HT-29 (cell line): ENCODE measurements at regions not wholly inside any gene's neighbourhood (a gene's known extent, or its start where the extent isn't known, plus 50 kb on each side); places are given as distances from the start of the nearest gene placed in this dataset.
A peak's percentile ranks its signal among the peaks of the same experiment; 100 is the strongest.
"Not testable (repeated sequence)": the region's sequence is repeated elsewhere in the genome, so short reads cannot be mapped to it uniquely, and the experiment has no call there.

Experiments
- DNase-seq: peaks from one replicate; pipeline ENCODE4 v3.0.0-alpha.2; 2015; ENCODE audit warnings: low spot score

DNA sequence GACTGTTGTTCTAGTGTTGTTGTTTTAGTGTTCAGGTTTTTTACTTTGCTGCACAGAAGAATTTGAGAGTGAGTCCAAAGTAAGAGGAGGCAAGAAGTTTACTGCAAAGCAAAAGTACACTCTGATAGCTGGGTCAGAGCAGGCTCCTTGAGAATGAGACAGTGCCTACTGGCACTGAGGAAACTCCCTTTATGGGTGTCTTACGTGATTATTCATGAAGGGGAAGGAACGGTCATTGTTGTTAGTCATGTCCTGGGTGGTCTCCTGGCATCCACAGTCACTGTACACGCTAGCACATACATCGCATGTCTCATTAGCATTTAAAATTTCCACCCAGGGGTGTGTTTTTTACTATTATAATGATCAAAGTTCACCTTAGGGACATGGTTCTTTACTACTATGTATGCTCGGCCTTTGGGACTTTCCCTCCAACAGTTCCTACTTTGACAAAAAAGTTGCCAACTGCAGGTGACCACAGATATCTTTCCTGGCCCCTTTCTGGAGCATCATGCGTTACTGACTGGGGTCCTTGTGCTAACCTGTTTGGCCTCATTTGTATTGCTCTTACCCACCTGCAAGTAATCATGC, 688.9 kb upstream of the AMOT start:
- no peak for DNase-seq

- no peak for DNase-seq
Observed at GRCh38 chrX:113522814-113523213, 682.2 kb upstream of the AMOT start.

GRCh38 chrX:113514906-113515305, 674.3 kb upstream of the AMOT start:
- DNase-seq = no peak

- no peak for DNase-seq
Observed at GRCh38 chrX:113512700-113513395, 672.2 kb upstream of the AMOT start.

- no peak for DNase-seq
Observed at GRCh38 chrX:113510586-113510985, 670.0 kb upstream of the AMOT start.

DNA sequence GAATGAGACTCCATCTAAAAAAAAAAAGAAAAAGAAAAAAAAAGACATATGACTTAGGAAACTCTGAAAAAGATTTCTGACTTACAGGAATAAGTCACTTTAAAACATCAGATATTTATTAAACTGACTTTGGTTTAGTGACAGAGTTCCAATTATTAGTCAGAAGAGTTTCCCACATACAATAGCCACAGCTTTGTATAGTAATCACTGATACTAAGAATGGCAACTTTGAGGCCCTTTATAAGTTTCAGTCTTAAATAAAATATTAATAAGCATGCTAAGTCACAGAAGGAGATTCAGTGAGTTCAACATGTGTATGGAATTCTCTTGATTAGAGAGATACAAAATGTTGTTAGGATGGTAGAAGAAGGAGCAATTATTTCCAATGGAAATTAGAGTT, 652.3 kb upstream of the AMOT start:
- no peak for DNase-seq

- no peak for DNase-seq
Observed at GRCh38 chrX:113473418-113473817, 632.8 kb upstream of the AMOT start.

- not testable (repeated sequence) for DNase-seq
Observed at GRCh38 chrX:113473015-113473414, 632.4 kb upstream of the AMOT start.

- no peak for DNase-seq
Observed at GRCh38 chrX:113470166-113470565, 629.5 kb upstream of the AMOT start.

GRCh38 chrX:113457719-113458118, 617.1 kb upstream of the AMOT start:
- DNase-seq = no peak

- DNase-seq = no peak
Observed at GRCh38 chrX:113455582-113455981, 615.0 kb upstream of the AMOT start.

DNA sequence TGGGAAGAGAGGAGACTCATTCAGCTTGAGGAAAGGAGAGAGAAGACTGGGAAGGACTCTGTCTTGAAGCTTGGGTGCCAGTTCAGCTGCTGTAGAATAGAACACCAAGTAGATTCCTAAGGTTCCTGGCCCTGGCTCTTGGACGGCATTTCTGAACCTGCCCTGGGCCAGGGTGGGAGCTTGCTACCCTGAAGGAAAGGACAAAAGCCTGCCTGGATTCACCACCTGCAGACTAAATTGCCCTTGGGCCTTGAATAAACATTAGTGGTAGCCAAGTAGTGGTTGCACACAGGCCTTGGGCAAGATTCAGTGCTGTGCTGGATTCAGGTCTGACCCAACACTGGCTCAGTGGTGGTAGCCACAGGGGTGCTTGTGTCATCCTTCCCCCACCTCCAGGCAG, 588.4 kb upstream of the AMOT start:
- DNase-seq = no peak

DNA sequence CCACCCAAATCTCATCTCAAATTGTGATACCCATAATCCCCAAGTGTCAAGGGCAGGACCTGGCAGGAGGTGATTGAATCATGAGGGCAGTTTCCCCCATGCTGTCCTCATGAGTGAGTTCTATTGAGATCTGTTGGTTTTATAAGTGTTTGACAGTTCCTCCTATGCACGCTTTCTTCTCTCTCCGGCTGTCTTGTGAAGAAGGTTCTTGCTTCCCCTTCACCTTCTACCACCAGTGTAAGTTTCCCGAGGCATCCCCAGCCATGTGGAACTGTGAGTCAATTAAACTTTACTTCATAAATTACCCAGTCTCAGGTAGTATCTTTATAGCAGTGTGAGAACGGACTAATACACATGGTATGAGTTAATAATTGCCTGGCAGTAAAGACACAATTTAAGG, 581.7 kb upstream of the AMOT start:
- DNase-seq = no peak

DNA sequence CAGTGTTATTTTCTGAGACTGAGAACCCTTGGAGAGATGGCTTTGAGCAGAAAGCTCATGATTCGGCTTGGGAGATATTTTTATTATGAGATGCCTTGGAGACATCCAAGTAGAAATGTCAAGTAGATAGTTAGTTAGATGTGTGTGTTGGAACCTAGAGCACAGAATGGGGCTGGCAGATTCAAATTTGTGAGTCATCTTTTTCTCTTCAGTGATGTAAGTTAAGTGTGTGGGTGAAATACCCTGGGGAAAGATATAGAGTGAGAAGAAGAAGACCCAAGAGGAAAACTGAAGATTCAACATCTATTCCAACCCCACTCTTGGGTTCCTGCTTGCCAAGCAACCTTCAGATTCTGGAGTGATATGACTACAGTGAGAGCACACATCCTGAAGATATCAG, 580.8 kb upstream of the AMOT start:
- DNase-seq = no peak

DNA sequence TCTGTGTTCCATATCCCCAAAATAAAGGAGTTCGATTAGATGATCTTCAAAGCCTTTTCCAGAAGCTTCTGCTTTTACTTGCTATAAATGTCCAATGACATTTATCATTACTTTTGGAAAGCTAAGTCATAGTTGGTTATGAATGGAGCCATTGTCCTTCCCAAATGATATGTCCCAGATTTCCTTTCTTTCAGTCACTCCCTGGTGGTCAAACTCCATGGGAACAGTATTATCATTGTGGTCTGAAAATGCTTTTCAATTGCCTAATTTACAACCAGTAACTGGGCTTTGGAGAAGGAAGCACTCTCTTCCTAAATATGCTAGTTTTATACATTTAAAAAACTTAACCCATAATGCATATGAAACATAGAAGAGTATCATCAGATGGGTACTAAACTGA, 571.5 kb upstream of the AMOT start:
- DNase-seq = no peak

DNA sequence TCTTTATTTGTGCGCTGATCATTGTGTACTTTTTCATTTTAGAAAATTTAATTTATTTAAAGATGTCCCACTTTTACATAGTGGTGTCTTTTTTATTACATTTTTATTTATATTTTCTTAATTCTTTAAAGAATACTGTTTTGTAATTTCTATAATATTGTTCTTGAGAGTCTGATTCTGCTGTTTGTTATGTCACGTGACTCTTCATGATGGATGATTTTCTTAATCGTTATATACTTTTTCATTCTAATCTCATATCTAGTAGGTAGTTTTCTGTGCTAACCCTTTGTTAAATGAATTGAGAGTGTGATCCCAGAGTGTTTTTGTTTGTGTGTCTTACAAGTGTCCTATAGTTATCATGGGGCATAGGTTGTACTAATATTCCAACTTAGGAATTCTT, 568.2 kb upstream of the AMOT start:
- no peak for DNase-seq

GRCh38 chrX:113400193-113400704, 559.6 kb upstream of the AMOT start:
- DNase-seq = peak; percentile 65

DNA sequence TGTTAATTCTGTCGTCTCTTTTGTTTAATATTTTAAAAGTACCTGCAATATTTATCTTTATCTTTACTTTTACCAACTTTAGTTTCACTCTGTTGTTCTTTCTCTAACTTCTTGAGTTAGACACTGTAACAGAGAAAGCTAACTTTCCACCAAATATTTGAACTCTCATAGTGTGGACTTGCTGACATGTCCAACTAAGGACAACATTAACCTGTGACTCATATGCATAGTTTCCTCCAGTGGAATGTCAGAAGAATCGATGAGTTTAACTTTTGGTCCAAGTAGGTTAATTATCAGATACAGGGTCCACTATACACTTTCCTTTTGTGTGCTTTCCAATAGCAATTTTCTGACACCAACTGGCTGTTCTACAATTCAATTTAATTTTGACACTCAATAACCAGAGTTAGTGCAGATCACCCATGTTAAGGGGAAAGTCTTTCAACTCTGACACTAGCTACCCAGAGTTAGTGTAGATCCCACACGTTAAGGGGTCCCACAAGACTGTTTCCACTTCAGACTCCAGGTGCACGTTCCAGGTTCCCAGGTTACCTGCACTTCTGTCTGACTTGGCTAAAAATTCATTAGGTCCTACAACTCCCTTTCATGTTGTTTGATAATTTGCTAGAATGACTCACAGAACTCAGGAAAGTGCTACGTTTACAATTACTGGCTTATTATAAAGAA, 559.0 kb upstream of the AMOT start:
- peak; percentile 58 for DNase-seq

DNA sequence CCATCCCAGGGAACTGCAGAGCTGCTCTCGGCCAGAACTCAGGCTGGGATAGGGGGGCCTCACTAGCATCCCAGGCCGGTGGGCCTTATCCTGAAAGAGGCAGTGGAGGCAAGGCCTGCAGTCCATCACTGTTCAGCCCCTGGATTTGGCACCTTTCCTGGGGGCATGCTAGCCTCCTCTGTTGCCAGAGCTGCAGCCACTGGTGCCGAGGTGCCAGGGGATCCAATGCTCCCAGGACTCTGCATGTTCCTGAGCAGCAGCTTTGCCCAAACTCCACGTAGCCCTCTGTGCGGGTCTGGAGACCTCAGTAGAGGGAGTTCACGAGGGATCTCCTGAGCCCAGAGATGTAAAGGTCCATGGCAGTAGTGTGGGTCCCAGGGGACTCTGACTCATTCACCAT, 551.7 kb upstream of the AMOT start:
- DNase-seq = no peak

DNA sequence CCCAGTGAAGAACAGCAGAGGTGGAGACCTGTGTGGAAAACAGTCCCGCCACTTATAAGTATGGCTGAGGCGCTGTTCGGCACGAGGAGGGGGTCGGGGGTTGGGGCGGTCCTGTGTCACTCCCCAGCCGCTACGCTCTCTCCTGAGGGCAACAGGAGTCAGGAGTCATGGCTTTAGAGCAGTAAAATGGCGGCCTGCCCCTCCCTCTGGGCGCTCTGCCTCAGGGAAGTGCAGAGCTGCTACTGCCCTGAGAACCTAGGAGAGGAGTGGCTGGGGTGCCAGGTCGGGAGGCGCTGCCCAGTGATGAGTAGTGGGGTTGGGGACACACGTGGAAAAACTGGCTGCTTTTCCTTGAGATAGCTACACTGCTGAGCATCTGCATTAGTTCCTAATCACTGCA, 551.2 kb upstream of the AMOT start:
- no peak for DNase-seq

GRCh38 chrX:113390531-113390930, 549.9 kb upstream of the AMOT start:
- DNase-seq = no peak

DNA sequence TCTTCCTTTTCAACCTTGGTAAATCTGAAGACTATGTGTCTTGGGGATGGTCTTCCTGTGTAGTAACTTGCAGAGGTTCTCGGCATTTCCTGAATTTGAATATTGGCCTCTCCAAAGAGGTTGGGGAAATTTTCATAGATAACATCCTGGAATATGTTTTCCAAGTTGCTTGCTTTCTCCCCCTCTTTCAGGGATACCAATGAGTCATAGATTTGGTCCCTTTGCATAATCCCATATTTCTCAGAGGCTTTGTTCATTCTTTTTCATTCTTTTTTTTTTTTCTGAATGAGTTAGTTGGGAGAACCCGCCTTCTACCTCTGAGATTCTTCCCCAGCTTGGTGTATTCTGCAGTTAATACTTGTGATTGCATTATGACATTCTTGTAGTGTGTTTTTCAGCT, 549.2 kb upstream of the AMOT start:
- DNase-seq = no peak

GRCh38 chrX:113384628-113385027, 544.0 kb upstream of the AMOT start:
- DNase-seq = no peak
